DND-41 (cell line): ENCODE measurements at regions not wholly inside any gene's neighbourhood (a gene's known extent, or its start where the extent isn't known, plus 50 kb on each side); places are given as distances from the start of the nearest gene placed in this dataset.

Experiments
- ATAC-seq: fragments of 200-7000 bp; cut with Tn5 transposase; 3 replicates; pipeline ENCODE4 v1.9.1; 2021; ENCODE audit warnings: low read depth; ENCODE audit not compliant: insufficient read depth
- DNase-seq: peaks from one replicate; pipeline ENCODE4 v3.0.0-alpha.2; 2020
- H2AFZ ChIP-seq: 2 replicates; pipeline ENCODE4 v1.6.0; 2012; ENCODE audit warnings: low read depth, low read length
- H3K27ac ChIP-seq: 2 replicates; pipeline ENCODE4 v1.5.1; 2012; ENCODE audit warnings: low read length, inconsistent platforms
- H3K27me3 ChIP-seq: fragments of 200-600 bp; sonication (generic); 2 replicates; pipeline ENCODE4 v1.6.0; 2012; ENCODE audit warnings: low read length, mild to moderate bottlenecking, inconsistent platforms; ENCODE audit not compliant: insufficient read depth, poor library complexity
- H3K36me3 ChIP-seq: 2 replicates; pipeline ENCODE4 v1.5.1; 2012; ENCODE audit warnings: low read length, inconsistent platforms; ENCODE audit not compliant: insufficient read depth
- H3K4me1 ChIP-seq: 2 replicates; pipeline ENCODE4 v1.5.1; 2012; ENCODE audit warnings: mild to moderate bottlenecking, low read length; ENCODE audit not compliant: insufficient read depth
- H3K4me2 ChIP-seq: 2 replicates; pipeline ENCODE4 v1.6.0; 2012; ENCODE audit warnings: mild to moderate bottlenecking, moderate library complexity, low read length, inconsistent platforms; ENCODE audit not compliant: insufficient read depth
- H3K4me3 ChIP-seq, 2 experiments: fragments of 200-600 bp in 1 of 2; shearing (Covaris generic) in 1 of 2; 2 replicates each; pipeline ENCODE4 v1.5.1; 2012 to 2016; ENCODE audit warnings: inconsistent platforms in 2 of 2, low read length in 2 of 2, mild to moderate bottlenecking in 2 of 2, low read depth in 1 of 2, moderate library complexity in 1 of 2
- H3K79me2 ChIP-seq: 2 replicates; pipeline ENCODE4 v1.6.0; 2012; ENCODE audit warnings: low read length, inconsistent platforms; ENCODE audit not compliant: insufficient read depth
- H3K9ac ChIP-seq: 2 replicates; pipeline ENCODE4 v1.6.0; 2012; ENCODE audit warnings: low read depth, mild to moderate bottlenecking, inconsistent platforms, low read length, moderate library complexity
- H3K9me3 ChIP-seq: 2 replicates; pipeline ENCODE4 v1.5.1; 2012; ENCODE audit warnings: low read length, moderate library complexity, mild to moderate bottlenecking, inconsistent platforms; ENCODE audit not compliant: insufficient read depth, severe bottlenecking
- H4K20me1 ChIP-seq: 2 replicates; pipeline ENCODE4 v1.6.0; 2012; ENCODE audit warnings: low read length; ENCODE audit not compliant: insufficient read depth
- EZH2 ChIP-seq: IDR thresholded peaks from 3 replicates; pipeline ENCODE4 v1.6.1; 2012; ENCODE audit warnings: borderline replicate concordance, low read depth, mild to moderate bottlenecking, moderate library complexity, low read length, inconsistent platforms; ENCODE audit not compliant: severe bottlenecking
- TF ChIP-seq, protein P1 (sequence below): IDR thresholded peaks from 2 replicates; pipeline ENCODE4 v1.5.1; 2012; ENCODE audit warnings: borderline replicate concordance, low read length, moderate library complexity, mild to moderate bottlenecking; ENCODE audit not compliant: poor library complexity, severe bottlenecking; ENCODE audit errors: extremely low read depth

DNA sequence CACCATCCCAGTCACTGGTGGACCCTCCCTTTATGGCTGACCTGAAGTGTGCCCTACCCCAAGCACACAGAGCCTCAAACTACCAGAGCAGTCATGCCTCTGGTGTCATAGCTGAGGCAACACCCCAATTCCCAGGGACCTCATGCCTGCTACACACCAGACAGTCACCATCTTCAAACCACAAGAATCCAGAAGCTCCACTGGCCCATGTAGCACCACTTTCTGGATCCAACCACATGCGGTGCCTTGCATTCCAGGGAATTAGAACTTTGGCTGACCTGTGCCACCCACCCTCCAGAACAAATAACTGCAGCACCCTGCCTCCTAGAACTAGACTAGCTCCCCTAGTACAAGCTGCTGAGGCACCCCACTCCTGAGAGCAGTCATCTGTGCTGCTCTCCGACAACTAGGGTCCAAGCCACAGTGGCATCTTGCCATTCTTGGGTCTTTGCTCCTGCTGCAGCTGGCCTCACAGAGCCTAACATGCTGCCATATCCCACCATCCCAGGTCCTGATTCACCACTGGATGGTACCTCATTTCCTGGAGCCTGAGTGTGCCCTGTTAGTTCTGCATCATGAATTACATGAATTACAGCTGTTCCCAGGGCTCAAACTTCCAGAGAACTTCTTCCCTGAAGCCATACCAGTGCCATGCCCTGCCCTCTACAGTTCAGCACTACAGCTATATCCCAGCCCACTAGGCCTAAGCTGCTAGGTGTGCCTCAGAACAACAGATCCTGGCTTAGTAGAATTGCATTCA lies 243.8 kb upstream of the CHST9 start:
- Histone ChIP-seq H3K4me3 (no peak overlapping the region), H3K79me2 (no peaks in the 10 kb centered on the region), H3K27ac (no peak overlapping the region), H3K4me2 (no peak overlapping the region), H3K36me3 (no peaks in the 10 kb centered on the region), H3K9ac (no peak overlapping the region), H2AFZ (no peak overlapping the region), H4K20me1 (no peaks in the 10 kb centered on the region), H3K4me1 (no peaks in the 10 kb centered on the region), H3K27me3 (no peaks in the 10 kb centered on the region), H3K9me3 (no peaks in the 10 kb centered on the region)
- ATAC-seq (no peak), DNase-seq (no peak)
- no peak for TF ChIP-seq EZH2
- TF ChIP-seq, protein P1, sequence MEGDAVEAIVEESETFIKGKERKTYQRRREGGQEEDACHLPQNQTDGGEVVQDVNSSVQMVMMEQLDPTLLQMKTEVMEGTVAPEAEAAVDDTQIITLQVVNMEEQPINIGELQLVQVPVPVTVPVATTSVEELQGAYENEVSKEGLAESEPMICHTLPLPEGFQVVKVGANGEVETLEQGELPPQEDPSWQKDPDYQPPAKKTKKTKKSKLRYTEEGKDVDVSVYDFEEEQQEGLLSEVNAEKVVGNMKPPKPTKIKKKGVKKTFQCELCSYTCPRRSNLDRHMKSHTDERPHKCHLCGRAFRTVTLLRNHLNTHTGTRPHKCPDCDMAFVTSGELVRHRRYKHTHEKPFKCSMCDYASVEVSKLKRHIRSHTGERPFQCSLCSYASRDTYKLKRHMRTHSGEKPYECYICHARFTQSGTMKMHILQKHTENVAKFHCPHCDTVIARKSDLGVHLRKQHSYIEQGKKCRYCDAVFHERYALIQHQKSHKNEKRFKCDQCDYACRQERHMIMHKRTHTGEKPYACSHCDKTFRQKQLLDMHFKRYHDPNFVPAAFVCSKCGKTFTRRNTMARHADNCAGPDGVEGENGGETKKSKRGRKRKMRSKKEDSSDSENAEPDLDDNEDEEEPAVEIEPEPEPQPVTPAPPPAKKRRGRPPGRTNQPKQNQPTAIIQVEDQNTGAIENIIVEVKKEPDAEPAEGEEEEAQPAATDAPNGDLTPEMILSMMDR: no peak

DNA sequence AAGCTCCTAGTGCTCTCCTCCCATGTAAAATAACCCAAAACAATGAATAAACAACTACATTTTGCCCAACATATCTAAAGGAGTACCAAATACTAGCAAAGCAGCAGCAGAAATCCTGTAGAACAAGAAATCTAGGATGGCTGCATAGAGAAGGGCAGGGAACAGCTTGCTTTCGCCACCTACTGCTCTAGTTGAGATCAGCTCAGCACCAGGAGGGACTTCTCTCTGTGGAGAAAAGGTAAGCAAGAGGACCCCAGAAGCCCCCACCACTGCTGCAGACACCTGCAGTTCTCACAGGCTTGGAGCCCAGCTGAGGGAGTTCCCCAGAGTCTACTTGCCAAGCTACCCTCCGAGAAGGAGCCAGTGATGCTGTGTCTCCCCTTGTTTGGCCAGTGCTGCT lies 243.0 kb upstream of the CHST9 start:
- H3K4me1 ChIP-seq: no peaks in the 10 kb centered on the region
- H3K9ac ChIP-seq: no peak overlapping the region
- H3K27ac ChIP-seq: no peak overlapping the region
- no peaks in the 10 kb centered on the region for H3K79me2 ChIP-seq
- H3K36me3 ChIP-seq: no peaks in the 10 kb centered on the region
- DNase-seq (no peak), ATAC-seq (no peak)
- H3K4me3 ChIP-seq: no peak overlapping the region
- H3K27me3 ChIP-seq: no peaks in the 10 kb centered on the region
- no peak overlapping the region for H3K4me2 ChIP-seq
- H4K20me1 ChIP-seq: no peaks in the 10 kb centered on the region
- H3K9me3 ChIP-seq: no peaks in the 10 kb centered on the region
- H2AFZ ChIP-seq: no peak overlapping the region
- no peak for TF ChIP-seq EZH2
- TF ChIP-seq, protein P1: no peak

DNA sequence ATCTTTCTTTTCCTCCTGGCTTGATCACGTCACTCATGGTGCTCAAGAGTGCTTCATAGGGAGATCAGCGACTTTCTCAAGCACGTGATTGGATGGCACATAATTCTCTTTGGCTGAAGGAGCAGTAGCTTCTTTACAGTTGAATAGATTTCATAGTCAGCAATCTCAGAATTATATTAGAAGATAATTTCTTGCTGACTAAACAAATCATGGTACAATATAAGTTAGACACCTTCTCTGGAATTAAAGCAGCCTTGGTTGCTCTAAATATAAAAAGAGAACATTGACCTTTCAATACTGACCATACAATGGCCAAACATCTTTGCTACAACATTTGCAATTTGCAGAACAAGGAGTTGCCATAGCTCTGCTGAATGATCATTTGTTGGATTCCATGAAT lies 238.5 kb upstream of the CHST9 start:
- no peaks in the 10 kb centered on the region for H3K4me1 ChIP-seq
- H3K4me2 ChIP-seq: no peak overlapping the region
- no peak overlapping the region for H3K27ac ChIP-seq
- no peaks in the 10 kb centered on the region for H3K9me3 ChIP-seq
- no peaks in the 10 kb centered on the region for H4K20me1 ChIP-seq
- H3K4me3 ChIP-seq: no peak overlapping the region
- H3K9ac ChIP-seq: no peak overlapping the region
- DNase-seq (no peak), ATAC-seq (no peak)
- H3K27me3 ChIP-seq: no peaks in the 10 kb centered on the region
- no peaks in the 10 kb centered on the region for H3K79me2 ChIP-seq
- TF ChIP-seq, protein P1: no peak
- TF ChIP-seq EZH2: no peak
- no peaks in the 10 kb centered on the region for H3K36me3 ChIP-seq
- no peak overlapping the region for H2AFZ ChIP-seq

DNA sequence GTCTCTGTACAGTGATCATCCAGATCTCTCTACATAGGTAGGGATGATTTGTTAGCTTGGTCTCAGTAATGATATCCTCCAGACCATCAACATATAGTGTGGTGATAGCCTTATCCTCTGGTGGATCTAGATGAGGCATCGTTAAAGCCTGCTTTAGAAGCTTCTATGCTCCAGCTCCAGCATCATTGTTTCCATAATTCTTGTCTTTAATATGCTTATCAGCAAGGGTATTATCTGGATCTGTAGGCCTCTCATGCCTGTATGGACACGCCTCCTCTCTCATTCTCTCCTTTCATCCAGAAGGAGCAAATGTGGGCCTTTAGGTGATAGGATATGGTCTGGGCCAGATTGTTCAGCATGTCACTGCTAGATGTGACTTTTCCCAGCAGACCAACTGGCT lies 234.5 kb upstream of the CHST9 start:
- Histone ChIP-seq H4K20me1 (no peaks in the 10 kb centered on the region), H3K9me3 (no peaks in the 10 kb centered on the region), H2AFZ (no peak overlapping the region), H3K36me3 (no peaks in the 10 kb centered on the region), H3K4me2 (no peak overlapping the region), H3K4me1 (no peaks in the 10 kb centered on the region), H3K4me3 (no peak overlapping the region), H3K27ac (no peak overlapping the region), H3K79me2 (no peaks in the 10 kb centered on the region), H3K27me3 (no peaks in the 10 kb centered on the region), H3K9ac (no peak overlapping the region)
- no peak for ATAC-seq
- no peak for DNase-seq
- TF ChIP-seq EZH2: no peak
- TF ChIP-seq, protein P1: no peak
